ENCODE measurements at regions not wholly inside any gene's neighbourhood (a gene's known extent, or its start where the extent isn't known, plus 50 kb on each side); places are given as distances from the start of the nearest gene placed in this dataset.

- Mint-ChIP-seq H3K4me1 (ENCODE audit: unreplicated experiment) (peaks cover 17% of the 10 kb centered on the region), H3K4me3 (no peak overlapping the region), H3K27me3 (no peaks in the 10 kb centered on the region), H3K36me3 (no peaks in the 10 kb centered on the region), H3K27ac (no peak overlapping the region), H3K9me3 (no peaks in the 10 kb centered on the region)
- TF ChIP-seq CTCF (conservative IDR thresholded peaks at IDR 0.05) = no peak
- DNase-seq (ENCODE audit: extremely low spot score, unreplicated experiment) = no peak
Measured at GRCh38 chr2:8260213-8260612, 421.6 kb upstream of the ID2 start.

- H3K9me3 Mint-ChIP-seq = no peaks in the 10 kb centered on the region
- H3K36me3 Mint-ChIP-seq = no peaks in the 10 kb centered on the region
- TF ChIP-seq CTCF (conservative IDR thresholded peaks at IDR 0.05) = no peak
- H3K4me1 Mint-ChIP-seq (ENCODE audit: unreplicated experiment) = peaks cover 32% of the 10 kb centered on the region
- H3K4me3 Mint-ChIP-seq = no peak overlapping the region
- no peak for DNase-seq (ENCODE audit: extremely low spot score, unreplicated experiment)
- no peaks in the 10 kb centered on the region for H3K27me3 Mint-ChIP-seq
- no peak overlapping the region for H3K27ac Mint-ChIP-seq
Measured at GRCh38 chr2:8263901-8264300, 418.0 kb upstream of the ID2 start.

GRCh38 chr2:8264981-8265380 is 416.9 kb upstream of the ID2 start:
- Mint-ChIP-seq H3K36me3 (no peaks in the 10 kb centered on the region), H3K4me1 (ENCODE audit: unreplicated experiment) (peaks cover 28% of the 10 kb centered on the region), H3K9me3 (no peaks in the 10 kb centered on the region), H3K27ac (no peak overlapping the region), H3K27me3 (no peaks in the 10 kb centered on the region), H3K4me3 (no peak overlapping the region)
- DNase-seq (ENCODE audit: extremely low spot score, unreplicated experiment) = no peak
- no peak for TF ChIP-seq CTCF (conservative IDR thresholded peaks at IDR 0.05)

GRCh38 chr2:8265476-8266226 is 416.2 kb upstream of the ID2 start:
- Mint-ChIP-seq H3K36me3 (no peaks in the 10 kb centered on the region), H3K27ac (no peak overlapping the region), H3K27me3 (no peaks in the 10 kb centered on the region), H3K9me3 (peaks cover 4% of the 10 kb centered on the region), H3K4me1 (ENCODE audit: unreplicated experiment) (peaks cover 28% of the 10 kb centered on the region), H3K4me3 (no peak overlapping the region)
- TF ChIP-seq CTCF (conservative IDR thresholded peaks at IDR 0.05) = no peak
- DNase-seq (ENCODE audit: extremely low spot score, unreplicated experiment) = no peak

GRCh38 chr2:8266563-8266962 is 415.3 kb upstream of the ID2 start:
- Mint-ChIP-seq H3K27ac (no peak overlapping the region), H3K4me1 (ENCODE audit: unreplicated experiment) (peaks cover 24% of the 10 kb centered on the region), H3K27me3 (no peaks in the 10 kb centered on the region), H3K4me3 (no peak overlapping the region), H3K9me3 (peaks cover 12% of the 10 kb centered on the region), H3K36me3 (no peaks in the 10 kb centered on the region)
- no peak for TF ChIP-seq CTCF (conservative IDR thresholded peaks at IDR 0.05)
- DNase-seq (ENCODE audit: extremely low spot score, unreplicated experiment) = no peak

Data from type B pancreatic cell (in vitro differentiated cells).